IPS-15b (cell line): ENCODE measurements at regions not wholly inside any gene's neighbourhood (a gene's known extent, or its start where the extent isn't known, plus 50 kb on each side); places are given as distances from the start of the nearest gene placed in this dataset.

Experiments
- H3K27me3 ChIP-seq: one replicate; pipeline ENCODE4 v1.6.1; 2013; ENCODE audit warnings: low read length; ENCODE audit not compliant: control insufficient read depth, insufficient read depth
- H3K36me3 ChIP-seq: one replicate; pipeline ENCODE4 v1.6.1; 2013; ENCODE audit warnings: low read length; ENCODE audit not compliant: control insufficient read depth, insufficient read depth
- H3K4me1 ChIP-seq: one replicate; pipeline ENCODE4 v1.6.1; 2013; ENCODE audit warnings: mild to moderate bottlenecking, low read length; ENCODE audit not compliant: control insufficient read depth, insufficient read depth
- H3K4me3 ChIP-seq: one replicate; pipeline ENCODE4 v1.5.1; 2013; ENCODE audit warnings: low read depth, low read length
- H3K9ac ChIP-seq: one replicate; pipeline ENCODE4 v1.6.1; 2013; ENCODE audit warnings: low read depth, mild to moderate bottlenecking, low read length
- H3K9me3 ChIP-seq: one replicate; pipeline ENCODE4 v1.6.1; 2013; ENCODE audit warnings: mild to moderate bottlenecking, low read length; ENCODE audit not compliant: control insufficient read depth, insufficient read depth

DNA sequence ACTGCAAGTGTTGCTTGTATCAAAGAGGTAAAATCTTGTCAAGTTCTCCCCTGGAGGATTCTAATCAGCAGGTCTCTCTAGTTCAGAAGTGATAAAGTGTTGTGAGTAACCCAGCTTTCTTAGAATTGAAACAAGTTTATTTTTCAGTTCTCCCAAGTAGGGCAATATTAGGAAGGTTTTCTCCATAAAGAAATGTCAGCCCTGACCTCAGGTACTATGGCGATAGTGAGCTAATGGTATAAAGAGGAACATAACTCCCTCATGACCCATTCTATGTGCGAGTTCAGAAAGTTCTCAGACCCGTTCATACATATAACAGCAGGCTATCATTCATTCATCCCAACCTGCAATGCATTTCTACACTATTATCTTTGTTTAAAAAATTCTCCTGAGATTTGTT is 421.1 kb upstream of the SETBP1 start:
- Histone ChIP-seq H3K9ac (no peak overlapping the region), H3K27me3 (no peaks in the 10 kb centered on the region), H3K4me3 (no peak overlapping the region), H3K36me3 (no peaks in the 10 kb centered on the region), H3K9me3 (no peaks in the 10 kb centered on the region), H3K4me1 (no peaks in the 10 kb centered on the region)

DNA sequence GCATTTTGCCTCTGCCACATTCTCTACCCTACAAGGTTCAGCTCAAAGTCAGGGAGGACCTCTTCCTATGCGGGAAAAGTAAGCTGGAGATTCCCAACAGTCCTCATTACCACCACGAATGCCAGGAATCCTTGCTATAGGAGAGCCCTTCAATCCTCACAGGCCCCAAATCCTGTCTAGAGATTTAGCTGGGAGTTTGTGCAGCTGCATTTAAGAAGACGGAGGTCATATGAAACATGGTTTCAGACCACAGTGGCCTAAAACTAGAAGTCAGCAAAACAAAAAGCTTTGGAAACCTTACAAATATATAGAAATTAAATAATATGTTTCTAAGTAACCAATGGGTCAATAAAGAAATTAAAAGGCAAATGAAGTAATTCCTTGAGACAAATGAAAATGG is 415.3 kb upstream of the SETBP1 start:
- no peaks in the 10 kb centered on the region for H3K9me3 ChIP-seq
- H3K4me3 ChIP-seq: no peak overlapping the region
- no peaks in the 10 kb centered on the region for H3K27me3 ChIP-seq
- no peaks in the 10 kb centered on the region for H3K36me3 ChIP-seq
- H3K4me1 ChIP-seq: no peaks in the 10 kb centered on the region
- no peak overlapping the region for H3K9ac ChIP-seq

DNA sequence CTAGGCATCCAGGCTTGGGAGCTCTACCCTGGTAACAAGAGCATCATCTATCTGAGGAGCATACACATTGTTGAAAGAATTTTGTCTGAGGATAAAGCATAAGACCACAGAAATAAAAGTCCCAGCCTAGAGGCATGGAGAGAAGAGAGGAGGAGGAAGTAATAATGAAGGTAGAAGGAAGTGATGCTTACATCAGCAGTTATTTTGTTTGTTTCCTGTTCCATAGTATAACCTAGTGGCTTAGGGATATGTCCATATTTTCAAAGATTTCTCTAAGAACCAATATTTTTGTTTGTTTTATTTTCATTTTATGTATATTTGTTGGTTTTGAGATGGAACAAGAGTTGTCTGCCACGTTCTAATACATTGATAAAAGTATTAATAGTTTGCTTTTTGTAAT is 407.4 kb upstream of the SETBP1 start:
- Histone ChIP-seq H3K4me3 (no peak overlapping the region), H3K36me3 (no peaks in the 10 kb centered on the region), H3K4me1 (no peaks in the 10 kb centered on the region), H3K9me3 (no peaks in the 10 kb centered on the region), H3K27me3 (no peaks in the 10 kb centered on the region), H3K9ac (no peak overlapping the region)

DNA sequence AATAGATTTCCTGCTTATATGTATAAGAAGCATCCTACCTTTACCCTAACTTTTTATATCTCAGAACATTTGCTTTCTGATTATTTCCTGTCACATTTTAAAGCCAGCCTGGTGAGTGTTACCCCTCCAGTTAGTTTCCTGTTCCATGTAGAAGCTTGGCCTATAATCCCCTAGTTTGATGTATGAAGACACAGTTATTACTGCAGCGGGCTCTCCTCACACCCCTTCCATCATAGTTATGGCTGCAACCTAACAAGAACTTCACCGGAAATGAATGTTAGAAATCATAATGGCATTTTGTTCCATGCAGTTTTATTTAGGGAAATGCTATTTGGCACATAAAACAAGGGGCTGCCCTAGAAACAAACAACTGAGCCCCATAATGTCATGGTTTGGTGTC is 400.2 kb upstream of the SETBP1 start:
- Histone ChIP-seq H3K4me1 (no peaks in the 10 kb centered on the region), H3K9ac (no peak overlapping the region), H3K27me3 (no peaks in the 10 kb centered on the region), H3K9me3 (no peaks in the 10 kb centered on the region), H3K4me3 (no peak overlapping the region), H3K36me3 (no peaks in the 10 kb centered on the region)

DNA sequence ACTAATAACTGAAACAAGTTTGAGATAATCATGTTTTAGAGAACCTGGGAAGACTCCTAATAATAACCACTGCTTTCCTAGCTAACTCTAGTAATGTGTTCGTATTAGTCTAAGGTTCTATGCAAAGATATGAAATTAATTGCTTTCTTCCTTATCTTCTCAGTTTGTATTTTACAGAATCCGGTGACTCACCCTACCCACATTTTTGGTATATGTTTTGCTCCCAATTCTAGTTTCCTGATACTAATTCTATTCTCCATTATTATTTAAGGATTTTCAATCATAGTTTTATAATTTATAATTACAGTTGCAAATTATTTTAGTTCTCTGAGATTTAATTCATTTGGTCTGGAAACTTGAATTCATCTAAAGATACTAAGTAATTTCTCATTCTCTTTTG is 394.6 kb upstream of the SETBP1 start:
- Histone ChIP-seq H3K36me3 (no peaks in the 10 kb centered on the region), H3K9ac (no peak overlapping the region), H3K27me3 (no peaks in the 10 kb centered on the region), H3K4me1 (no peaks in the 10 kb centered on the region), H3K9me3 (no peaks in the 10 kb centered on the region), H3K4me3 (no peak overlapping the region)

DNA sequence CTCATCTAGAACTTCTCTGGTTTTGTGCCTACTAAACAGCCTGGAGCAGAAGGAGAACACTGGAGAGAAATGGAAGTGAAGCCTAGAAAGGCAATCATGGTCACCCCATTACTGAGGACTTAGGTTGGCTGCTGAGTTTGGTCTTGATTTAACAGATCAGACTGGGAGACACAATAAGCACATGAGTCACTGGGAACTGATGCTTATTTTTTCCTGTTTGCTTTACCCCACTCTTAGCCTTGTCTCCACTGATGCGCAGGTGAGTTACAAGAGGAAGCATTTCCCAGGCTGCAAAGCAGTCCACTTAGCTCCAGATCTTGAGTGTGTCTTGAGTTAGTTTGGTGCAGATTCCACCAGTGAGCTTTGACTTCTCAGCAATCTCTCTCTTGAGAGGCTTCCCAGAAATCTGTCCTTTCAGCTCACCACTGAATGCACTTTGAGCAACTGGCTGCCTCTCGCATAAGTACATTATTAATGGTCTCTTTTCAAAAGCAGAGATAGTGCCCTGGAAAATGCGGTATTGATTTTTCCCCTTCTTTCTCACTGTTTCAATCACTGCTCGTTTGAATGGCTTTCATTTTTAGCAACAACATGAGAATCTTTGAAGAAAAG is 390.2 kb upstream of the SETBP1 start:
- H3K27me3 ChIP-seq: no peaks in the 10 kb centered on the region
- H3K4me1 ChIP-seq: no peaks in the 10 kb centered on the region
- no peaks in the 10 kb centered on the region for H3K9me3 ChIP-seq
- H3K9ac ChIP-seq: no peak overlapping the region
- no peaks in the 10 kb centered on the region for H3K36me3 ChIP-seq
- H3K4me3 ChIP-seq: no peak overlapping the region

DNA sequence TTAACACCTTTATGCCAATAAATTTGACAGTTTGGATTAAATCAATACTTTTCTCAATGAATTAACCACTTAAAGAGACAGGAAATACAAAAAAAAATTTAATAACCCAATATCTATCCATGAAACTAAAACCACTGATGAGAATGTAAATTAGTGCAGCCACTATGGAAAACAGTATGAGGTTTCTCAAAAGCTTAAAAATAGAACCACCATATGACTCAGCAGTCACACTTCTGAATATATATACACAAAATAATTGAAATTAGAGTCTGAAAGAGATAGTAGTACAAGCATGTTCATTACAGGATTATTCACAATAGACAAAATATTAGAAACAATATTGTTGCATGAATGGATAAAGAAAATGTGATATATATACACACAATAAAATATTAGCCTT is 382.1 kb upstream of the SETBP1 start:
- H3K9me3 ChIP-seq: no peaks in the 10 kb centered on the region
- H3K36me3 ChIP-seq: no peaks in the 10 kb centered on the region
- no peak overlapping the region for H3K4me3 ChIP-seq
- H3K27me3 ChIP-seq: no peaks in the 10 kb centered on the region
- no peak overlapping the region for H3K9ac ChIP-seq
- no peaks in the 10 kb centered on the region for H3K4me1 ChIP-seq

DNA sequence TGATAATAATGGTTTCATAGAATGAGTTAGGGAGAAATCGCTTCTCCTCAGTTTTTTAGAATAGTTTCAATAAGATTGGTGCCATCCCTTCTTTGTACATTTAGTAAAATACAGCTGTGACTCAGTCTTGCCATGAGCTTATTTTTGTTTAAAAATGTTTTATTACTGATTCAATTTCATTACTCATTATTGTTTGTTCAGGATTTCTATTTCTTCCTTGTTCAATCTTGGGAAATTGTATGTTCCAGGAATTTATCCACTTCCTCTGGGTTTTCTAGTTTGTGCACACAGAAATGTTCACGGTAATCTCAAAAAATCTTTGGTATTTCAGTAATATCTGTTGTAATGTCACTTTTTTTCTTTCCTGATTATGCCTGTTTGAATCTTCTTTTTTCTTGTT is 371.5 kb upstream of the SETBP1 start:
- no peaks in the 10 kb centered on the region for H3K4me1 ChIP-seq

DNA sequence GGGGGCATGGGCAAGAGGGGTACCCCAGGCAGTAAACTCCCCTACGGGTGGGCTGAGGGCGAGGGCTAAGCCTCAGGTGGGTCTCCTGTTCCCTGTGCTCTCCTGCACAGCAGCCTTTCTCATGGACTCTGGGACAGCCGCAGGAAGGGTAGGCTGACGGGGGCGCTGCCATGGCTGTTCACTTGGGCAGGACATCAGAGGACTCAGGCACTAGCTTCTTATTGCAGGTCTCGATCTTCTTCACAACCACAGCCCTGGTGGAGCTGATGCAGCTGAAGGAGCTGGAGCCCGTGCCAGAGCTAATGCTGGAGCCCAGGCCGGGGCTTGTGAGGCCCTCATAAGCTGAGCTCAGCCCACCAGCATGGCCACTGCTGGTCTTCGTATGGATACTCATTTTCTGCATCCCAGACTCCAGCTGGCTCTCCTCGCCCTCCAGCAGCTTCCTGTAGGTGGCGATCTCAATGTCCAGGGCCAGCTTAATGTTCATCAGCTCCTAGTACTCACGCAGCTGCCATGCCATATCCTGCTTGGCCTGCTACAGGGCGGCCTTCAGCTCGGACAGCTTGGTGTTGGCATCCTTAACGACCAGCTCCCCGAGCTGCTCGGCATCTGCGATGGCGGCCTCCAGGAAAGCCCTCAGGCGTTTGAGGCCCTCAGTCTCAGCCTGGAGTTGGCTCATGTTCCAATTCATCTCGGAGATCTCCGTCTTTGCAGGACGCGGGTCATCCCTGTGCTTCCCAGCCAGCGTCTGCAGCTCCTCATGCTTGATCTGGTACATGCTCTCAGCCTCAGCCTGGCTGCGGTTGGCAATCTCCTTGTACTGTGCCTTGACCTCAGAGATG is 359.8 kb upstream of the SETBP1 start:
- Histone ChIP-seq H3K36me3 (no peaks in the 10 kb centered on the region), H3K4me1 (no peaks in the 10 kb centered on the region), H3K4me3 (no peak overlapping the region), H3K9me3 (no peaks in the 10 kb centered on the region), H3K27me3 (no peaks in the 10 kb centered on the region), H3K9ac (no peak overlapping the region)

More for the DNA sequence above, 371.5 kb upstream of the SETBP1 start:
- H3K36me3 ChIP-seq: no peaks in the 10 kb centered on the region
- no peaks in the 10 kb centered on the region for H3K27me3 ChIP-seq
- no peaks in the 10 kb centered on the region for H3K9me3 ChIP-seq
- H3K9ac ChIP-seq: no peak overlapping the region
- H3K4me3 ChIP-seq: no peak overlapping the region

DNA sequence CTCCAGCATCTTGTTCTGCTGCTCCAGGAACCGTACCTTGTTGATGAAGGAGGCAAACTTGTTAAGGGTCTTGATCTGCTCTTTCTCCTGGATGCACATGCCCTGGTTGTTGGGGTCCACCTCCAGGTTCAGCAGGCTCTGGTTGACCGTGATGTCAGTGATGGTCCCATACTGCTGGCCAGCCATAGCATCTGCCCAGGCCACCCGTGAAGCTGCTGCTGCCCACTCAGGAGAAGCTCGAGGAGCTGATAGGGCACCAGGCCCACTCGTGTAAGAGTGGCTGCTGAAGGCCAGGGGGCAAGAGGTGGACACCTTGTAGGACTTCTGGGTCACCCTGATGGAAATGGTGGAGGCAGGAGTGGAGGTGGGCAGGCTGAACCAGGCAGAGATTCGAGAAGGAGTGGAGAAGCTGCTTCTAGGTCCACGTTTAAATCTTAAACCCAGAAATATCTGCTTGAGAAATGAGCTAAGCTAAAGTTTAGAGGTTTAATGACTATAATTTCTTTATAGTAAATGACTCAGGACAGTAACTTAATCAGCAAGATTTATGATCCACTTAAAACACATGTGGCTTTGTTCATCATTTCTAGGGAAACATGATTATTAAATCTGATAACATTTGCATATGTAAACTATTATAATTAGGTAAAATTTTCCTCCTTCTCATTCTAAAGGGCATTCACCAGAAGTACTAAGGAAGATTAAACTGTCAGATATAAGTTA is 358.7 kb upstream of the SETBP1 start:
- no peaks in the 10 kb centered on the region for H3K4me1 ChIP-seq
- H3K4me3 ChIP-seq: no peak overlapping the region
- no peaks in the 10 kb centered on the region for H3K27me3 ChIP-seq

DNA sequence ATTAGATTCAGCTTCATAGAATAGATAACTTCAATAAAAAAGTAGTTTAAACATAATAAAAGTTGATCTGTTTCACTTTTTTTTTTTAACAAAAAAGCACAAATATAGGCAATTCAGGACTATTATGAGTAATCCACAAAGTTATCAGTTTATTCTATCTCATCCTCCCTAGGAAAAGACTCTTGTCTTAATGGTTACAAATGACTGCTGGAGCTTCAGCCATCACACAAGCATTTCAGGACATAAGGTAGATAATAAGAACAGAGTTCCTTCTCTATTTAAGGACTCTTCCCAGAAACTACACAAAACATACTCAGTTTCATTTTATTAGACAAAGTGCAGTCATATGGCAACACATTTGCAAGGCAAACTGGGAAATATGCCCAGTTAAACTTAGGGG is 357.6 kb upstream of the SETBP1 start:
- no peaks in the 10 kb centered on the region for H3K9me3 ChIP-seq
- no peak overlapping the region for H3K9ac ChIP-seq
- no peaks in the 10 kb centered on the region for H3K27me3 ChIP-seq
- no peak overlapping the region for H3K4me3 ChIP-seq
- H3K36me3 ChIP-seq: no peaks in the 10 kb centered on the region
- no peaks in the 10 kb centered on the region for H3K4me1 ChIP-seq

More for the DNA sequence above, 358.7 kb upstream of the SETBP1 start:
- Histone ChIP-seq H3K9me3 (no peaks in the 10 kb centered on the region), H3K9ac (no peak overlapping the region), H3K36me3 (no peaks in the 10 kb centered on the region)

DNA sequence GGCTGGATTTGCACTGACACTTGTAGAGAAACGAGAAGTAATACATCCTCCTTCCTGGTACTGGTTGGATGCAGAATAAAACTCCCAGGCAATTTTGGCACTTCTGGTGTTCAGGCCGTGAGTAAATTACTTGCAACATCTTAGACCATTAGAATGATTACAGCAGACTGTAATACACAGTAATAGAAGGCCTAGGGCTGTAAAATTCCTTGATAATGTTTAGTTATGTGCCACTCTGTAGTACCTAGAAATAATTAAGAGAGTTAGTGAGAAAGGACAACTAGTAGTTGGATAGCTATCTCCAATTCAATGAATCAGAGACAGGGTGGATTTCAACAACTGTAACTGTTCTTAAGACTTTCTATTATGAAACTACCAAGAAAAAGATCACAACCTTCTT is 356.3 kb upstream of the SETBP1 start:
- Histone ChIP-seq H3K36me3 (no peaks in the 10 kb centered on the region), H3K9ac (no peak overlapping the region), H3K4me3 (no peak overlapping the region), H3K27me3 (no peaks in the 10 kb centered on the region), H3K4me1 (no peaks in the 10 kb centered on the region), H3K9me3 (no peaks in the 10 kb centered on the region)
